ENCODE measurements at regions not wholly inside any gene's neighbourhood (a gene's known extent, or its start where the extent isn't known, plus 50 kb on each side); places are given as distances from the start of the nearest gene placed in this dataset.
"Not testable (repeated sequence)": the region's sequence is repeated elsewhere in the genome, so short reads cannot be mapped to it uniquely, and the experiment has no call there.

DNA sequence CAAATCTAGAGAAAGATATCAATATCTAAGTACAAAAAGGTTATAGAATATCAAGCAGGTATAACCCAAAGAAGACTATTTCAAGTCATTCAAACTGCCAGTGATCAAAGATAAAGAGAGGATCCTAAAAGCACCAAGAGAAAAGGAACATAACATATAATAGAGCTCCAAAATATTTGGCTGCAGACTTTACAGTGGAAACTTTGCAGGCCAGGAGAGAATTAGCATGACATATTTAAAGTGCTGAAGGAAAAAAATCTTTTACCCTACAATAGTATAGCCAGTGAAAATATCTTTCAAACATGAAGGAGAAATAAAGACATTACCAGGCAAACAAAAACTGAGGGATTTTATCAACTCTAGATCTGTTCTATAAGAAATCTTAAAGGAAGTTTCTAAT is 254.3 kb upstream of the ARHGEF26 start:
- peak; percentile 39 for DNase-seq

DNA sequence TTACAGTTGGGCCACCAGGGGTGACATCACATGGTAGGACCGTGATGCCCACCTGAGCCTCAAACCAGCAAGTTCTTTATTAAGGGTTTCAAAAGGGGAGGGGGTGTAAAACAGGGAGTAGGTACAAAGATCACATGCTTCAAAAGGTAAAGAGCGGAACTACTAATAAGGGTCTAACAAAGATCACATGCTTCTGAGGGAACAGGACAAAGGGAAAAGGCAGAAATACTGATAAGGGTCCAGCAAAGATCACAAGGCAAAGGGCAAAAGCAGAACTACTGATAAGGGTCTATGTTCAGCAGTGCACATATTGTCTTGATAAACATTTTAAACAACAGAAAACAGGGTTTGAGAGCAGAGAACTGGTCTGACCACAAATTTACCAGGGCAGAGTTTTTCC is 246.8 kb upstream of the ARHGEF26 start:
- not testable (repeated sequence) for DNase-seq

DNA sequence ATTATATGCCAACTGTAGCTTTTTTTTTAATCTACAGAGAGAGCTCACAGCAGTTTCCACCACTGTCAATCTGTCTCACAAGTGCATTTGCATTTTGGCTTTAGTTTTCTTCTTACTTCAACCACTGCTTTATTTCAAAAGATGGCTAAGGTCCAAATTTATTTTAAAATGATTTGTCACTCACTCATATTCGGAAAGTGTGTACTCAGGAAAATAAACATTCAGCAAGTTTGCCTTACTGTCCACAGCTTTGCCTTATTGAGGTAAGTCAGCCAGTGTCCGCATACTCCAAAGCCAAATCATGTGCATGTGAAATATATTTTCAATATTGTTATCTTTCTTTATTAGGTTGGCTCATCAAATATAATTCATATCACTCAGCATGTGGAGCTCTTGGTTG is 240.7 kb upstream of the ARHGEF26 start:
- no peak for DNase-seq

DNA sequence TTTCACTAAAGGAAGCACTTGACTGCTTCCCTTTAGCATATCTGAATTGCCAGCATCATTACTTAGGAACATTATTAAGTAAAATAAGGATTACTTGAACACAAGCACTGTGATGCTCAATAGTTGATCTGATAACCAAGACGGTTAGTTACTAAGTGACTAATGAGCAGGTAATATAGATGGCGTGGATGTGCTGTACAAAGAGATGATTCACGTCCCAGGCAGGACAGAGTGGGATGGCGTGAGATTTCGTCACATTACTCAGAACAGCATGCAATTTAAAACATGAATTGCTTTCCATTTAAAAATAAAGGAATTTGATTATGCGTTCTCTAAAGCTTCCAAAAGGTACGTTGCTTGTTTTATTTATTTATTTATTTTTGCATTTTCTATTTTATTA is 240.0 kb upstream of the ARHGEF26 start:
- no peak for DNase-seq

DNA sequence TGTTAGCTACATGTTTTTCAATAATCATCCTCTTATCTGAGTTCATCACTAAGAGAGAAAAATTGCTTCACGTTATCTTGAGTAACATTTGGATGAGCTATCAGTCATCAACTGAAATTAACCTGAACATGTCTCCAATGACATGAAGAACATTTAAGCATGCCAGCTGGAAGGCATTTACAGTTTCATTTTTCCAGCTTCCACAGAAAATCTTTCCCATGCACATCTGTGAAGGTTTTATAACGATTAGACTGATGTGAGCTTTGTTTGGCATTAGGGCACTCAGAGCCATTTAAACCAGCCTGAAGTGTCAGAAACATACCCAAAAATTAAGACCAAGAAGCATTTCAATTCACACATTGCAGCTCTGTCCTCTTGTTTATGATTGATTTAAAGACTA is 235.8 kb upstream of the ARHGEF26 start:
- no peak for DNase-seq

DNA sequence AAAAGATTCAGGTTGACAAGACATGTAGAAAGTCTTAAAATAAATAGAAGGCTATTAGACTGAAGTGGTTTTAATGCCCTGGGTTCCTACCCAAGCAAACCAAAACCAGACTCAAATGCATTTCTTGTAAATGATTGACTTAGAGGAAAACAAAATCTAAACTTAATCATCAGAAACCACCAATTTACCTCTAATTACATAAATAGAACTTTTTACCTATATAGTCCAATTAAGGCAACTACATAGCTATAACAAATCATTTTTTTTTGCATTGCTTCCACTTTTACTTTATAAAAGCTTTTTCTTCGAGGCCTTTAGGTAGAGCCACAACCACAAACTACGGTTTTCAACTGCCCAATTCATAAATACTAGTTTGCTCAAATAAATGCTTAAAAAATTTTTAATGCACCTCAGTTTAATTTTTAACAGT is 231.3 kb upstream of the ARHGEF26 start:
- DNase-seq = no peak

DNA sequence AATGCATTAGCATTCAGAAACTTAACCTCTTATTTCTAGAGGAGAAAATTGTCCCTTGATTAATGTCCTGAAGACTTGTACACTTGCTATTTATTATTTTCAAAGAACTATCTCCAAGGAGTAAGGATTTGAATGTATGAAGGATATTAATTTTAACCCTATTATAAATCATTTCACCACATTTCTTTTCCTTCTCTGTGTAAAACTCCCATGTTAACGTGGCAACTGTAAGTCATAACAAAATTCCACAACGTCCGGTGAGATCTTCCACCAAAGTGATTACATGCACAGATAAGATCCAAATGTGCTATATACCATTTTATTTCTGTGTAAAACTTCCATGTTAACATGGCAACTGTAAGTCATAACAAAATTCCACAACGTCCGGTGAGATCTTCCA is 229.1 kb upstream of the ARHGEF26 start:
- DNase-seq = no peak

DNA sequence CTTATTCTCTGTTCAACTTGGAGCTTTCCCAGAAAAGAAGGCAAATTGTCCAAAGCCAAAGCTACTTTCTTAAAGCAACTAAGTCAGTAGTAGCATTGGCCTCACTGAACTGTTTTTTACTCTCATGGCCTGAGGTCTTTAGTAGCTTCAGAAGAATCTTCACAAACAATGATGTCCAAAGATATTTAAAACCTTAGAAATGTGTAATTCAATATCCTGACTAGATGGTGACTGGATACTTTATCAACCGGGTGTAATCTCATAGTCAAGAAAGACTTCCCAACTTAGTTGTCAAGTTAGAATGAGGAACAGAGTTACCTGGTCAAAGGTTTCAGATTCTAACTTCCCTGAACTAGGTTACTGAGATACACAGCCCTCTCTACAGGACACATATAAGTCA is 226.3 kb upstream of the ARHGEF26 start:
- no peak for DNase-seq

DNA sequence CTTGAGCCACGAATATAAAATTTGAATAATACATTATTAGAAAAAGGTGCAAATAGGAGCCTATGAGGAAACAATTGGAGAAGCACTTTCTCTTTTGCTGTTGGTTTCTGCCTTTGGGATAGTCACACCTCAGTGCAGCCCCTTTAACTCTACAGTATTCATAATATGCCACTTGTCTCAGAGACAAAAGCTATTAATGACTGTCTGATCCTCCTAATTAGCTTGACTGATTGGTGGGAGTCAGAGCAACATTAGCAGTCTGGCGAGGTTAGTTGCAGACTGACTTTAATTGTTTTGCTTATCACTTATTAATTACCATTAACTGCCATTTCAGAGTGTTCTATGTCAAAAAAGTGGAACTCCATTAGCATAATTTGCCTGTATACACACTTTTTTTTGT is 225.0 kb upstream of the ARHGEF26 start:
- no peak for DNase-seq

DNA sequence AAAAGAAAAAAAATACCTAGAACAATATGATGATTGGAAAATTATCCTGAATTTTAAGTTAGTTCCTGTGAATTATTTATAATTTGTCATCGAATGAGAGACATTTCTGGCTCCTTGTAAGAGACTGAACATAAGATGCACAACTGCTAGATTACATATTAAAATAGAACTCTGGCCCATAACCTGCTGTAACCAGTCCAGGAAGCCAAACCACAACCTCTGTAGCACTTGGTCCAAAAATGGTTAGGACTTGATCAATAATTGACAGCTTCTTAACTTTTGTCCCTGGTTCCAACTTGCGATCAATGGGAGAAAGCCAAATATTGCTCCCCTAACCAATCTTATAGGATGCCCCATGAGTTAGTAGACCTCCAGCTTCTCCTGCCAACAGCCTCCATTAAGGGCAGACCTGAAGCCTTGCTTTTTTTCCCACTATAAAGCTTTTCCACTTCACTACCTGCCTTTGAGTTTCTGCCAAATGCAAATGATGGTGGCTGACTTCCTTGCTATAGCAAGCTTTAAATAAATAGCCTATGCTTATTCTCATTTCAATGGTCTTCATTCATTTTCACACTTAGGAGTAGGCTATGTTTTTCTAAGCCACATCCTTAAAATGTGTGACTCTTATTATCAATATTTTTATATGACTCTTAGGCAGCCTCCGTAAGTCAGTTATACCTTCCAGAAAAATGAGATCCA is 224.0 kb upstream of the ARHGEF26 start:
- DNase-seq = no peak

DNA sequence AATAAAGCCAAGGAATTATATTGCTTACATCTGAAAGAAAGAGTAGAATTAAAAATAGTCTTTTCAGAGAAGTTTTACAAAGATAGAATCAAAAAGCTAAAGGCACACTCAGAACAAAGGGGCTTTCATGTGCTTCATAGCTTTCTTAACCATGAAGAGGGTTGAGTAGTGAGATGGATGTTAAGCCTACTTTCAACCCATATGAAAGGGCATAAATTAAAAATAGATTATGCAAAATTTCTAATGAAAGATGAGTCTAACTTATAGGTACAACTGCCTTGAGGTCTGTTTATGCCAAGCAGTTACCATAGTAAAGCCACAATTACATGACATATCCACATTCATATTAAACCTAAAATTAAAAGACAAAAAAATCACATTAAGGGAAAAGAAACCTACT is 223.3 kb upstream of the ARHGEF26 start:
- no peak for DNase-seq

DNA sequence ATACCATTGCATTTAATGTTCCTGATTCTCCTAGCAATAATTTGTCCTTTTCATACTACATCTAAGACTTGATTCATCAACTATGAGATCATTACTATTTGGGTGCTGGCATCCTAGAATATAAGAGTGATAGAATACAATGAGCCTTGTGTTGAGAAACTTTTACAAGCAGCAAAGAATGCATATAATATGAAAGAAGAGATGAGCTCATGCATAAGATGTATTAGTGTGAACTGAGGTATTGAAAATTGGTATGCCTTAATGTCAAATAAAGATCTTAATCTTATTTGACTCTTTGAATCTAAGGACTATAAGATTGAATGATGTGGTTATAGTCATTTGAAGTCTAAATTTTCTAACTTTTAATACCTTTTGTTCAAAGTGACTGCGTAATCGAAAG is 220.0 kb upstream of the ARHGEF26 start:
- DNase-seq = no peak

DNA sequence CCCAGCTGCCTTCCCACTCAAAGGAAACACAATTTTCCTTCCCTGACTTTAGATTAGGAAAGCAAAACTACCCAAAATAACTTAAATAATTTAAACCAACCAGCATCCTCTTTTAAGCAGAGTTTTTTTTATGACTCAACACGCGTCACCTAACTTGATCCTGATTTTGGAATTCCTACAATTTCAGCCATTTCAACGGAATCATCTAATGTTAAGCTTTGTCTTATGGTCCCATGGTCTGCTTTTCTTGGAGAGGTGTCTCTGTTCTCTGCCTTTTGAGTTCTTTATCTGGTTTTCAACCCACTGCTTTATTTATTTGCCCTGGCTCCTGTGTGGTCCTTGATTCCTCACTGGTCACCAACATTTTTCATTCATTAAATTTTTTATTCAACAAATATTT is 219.2 kb upstream of the ARHGEF26 start:
- no peak for DNase-seq

DNA sequence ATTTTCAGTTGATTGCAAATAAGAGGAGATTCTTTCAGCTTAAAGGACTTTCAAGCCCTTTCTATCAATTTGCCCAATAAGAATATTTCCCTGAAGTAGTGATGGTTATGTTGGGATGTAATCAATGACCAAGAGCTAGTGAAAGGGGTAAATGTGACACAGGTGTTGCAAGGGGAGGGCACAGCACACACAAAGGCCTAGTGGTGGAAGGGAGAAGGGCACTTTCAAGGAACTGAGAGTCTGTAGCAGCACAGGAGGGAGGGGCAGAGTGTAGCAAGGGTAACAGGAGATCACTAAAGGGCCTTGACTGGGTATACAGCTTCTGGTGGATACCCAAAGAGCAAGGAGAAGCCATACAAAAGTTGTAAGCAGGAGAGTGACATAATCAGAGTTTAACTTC is 217.8 kb upstream of the ARHGEF26 start:
- DNase-seq = no peak

DNA sequence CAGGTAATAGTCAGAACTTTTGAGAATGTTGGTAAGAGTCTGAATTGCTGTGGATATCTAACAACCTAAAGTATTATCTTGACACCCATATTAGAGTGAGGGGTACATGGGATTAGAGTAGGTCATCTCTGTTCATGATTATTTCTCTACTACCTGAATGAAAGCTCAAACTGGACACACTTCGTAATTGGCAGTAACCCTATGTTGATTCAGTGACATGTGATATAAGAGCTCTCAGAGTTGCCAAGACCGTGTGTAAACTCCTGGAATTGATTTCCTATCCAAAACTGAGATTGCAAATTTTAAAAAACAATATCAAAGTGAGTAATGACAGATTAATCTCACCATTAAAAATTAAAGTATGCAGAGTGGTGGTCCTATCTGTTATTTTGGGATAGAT is 214.8 kb upstream of the ARHGEF26 start:
- DNase-seq = no peak

DNA sequence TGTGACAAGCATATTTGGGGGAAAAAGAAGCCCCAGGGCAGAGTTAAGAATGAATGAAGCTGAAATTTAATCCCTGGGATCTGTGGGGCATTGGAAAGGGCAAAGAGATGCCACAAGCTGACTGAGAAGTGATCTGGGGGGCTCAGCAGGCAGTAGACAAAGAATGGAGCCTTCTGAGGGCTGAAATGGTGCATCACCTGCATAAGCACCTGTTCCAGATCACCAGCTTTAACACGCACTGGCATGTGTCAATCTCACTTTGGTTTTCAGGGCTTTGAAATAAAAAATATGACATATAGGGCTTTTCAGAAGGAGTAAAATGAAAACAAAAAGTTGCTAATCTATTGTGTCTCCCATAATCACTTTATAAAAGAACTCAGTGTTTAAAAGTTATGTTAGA is 210.8 kb upstream of the ARHGEF26 start:
- no peak for DNase-seq

DNA sequence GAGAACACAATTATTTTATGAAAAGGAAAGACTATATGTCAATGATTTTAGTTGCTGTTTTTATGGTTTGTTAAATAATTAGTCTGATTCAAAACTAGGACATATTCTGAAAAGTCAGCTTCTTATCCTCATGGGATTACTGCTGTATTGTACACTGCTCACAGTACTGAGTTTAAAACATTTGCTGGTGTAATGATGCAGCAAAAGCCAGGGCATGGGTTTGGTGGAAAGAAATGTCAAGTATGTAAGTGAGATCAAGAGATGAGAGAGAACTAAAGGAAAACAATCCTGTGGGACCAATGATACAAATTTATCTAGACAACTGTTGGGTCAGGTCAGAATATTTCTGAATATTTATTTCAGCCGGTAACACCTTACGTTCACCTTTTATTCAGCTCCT is 210.1 kb upstream of the ARHGEF26 start:
- no peak for DNase-seq

DNA sequence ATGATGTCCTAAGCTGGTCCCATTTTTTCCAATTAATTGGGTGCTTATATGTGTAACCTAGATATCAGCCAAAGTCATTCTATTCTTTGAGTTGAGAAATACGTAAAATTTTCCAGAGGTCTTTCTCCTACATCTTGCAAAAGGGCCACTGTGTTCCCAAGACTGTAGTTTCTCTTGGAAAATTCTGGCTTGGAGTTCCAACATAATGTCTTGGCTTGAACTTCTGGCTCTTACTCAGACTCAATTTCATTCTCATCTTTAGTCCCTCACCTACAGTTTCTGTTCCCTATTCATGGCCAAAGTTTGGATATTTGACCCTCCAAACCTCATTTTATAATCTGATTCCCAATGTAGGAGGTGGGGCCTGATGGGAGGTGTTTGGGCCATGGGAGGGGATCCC is 201.4 kb upstream of the ARHGEF26 start:
- DNase-seq = no peak

DNA sequence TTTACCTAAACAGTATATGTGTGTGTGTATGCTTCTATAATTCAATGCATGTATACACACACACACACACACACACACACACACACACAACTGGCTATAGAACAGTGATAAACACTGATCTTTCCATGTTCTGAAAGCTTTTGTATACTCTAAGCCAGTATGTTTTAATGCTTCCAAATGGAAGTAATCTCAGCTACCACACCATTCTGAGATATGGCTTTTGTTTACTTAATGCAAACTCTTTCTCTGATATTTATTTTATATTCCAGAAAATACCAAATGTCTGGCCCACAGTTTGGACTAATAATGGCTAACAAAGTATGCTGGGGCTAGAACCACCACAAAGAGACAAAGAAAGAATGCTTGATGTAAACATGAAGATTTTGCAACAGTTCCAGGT is 199.4 kb upstream of the ARHGEF26 start:
- no peak for DNase-seq

DNA sequence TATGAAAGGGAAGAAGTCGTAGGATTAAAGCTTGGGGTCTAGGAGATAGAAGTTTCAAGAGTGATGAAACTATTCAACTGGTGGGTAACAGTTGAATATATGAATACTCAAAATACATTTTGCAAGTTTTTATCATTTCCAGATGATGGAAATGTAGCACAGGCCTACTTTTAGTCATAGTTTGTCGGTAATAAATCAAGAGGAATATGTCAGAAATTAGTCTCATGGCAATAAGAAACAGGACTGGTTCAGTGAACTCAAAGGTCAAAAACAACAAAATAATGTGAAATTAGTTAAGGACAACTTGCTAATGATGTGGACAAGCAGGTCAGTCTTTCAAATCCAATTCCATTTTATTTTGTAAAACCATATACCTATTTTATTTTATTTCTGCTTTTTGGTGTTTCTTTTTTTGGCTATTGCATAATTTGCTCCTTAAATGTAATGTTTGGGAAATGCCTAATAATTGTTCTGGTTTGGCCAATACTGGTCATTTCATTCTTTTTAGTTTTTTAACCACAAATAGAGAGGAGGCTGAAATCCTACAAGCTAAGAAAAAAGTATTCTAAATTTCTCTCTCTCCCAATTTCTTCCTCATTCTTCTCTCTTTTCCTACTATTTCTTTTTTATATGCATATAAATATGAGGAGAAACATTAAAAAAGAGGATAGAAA is 195.2 kb upstream of the ARHGEF26 start:
- no peak for DNase-seq

DNA sequence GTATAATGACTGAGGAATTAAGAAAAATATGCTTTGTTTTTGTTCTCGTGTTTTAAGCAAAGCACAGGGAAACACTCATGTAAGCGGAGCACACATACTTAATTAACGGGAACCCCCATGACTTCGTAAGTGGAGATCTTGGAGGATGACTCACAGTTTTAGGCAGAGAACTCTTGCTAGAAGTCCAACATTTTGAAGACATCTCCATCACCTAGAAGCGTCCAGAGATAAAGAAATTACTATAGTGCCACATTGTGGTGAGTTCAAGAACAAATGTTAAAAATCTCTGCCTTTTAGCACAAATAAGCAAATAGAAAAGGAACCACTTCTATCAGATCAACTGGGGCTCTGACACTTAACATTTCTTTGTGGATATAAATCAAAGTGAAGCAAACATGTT is 194.1 kb upstream of the ARHGEF26 start:
- DNase-seq = no peak

DNA sequence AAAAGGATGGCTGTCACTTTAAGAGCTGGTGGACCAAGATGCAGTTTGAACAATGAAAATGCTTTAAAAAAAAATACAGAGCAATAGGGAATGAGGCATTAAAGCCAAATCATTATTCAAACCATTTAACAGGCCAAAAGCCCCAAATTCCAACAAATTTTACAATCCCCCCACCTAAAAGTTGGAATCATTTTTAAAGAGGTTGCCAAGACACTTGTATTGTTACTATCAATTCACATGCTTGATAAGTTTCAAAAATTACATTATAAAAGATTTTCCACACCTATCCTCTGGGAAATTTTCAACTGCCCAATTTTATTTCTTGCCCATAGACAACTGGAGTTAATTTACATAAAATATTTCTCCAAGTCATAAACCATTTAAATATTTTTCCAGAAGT is 192.3 kb upstream of the ARHGEF26 start:
- DNase-seq = no peak

DNA sequence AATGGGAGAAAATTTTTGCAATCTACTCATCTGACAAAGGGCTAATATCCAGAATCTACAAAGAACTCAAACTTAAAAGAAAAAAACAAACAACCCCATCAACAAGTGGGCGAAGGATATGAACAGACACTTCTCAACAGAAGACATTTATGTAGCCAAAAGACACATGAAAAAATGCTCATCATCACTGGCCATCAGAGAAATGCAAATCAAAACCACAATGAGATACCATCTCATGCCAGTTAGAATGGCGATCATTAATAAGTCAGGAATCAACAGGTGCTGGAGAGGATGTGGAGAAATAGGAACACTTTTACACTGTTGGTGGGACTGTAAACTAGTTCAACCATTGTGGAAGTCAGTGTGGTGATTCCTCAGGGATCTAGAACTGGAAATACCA is 187.7 kb upstream of the ARHGEF26 start:
- DNase-seq = not testable (repeated sequence)

DNA sequence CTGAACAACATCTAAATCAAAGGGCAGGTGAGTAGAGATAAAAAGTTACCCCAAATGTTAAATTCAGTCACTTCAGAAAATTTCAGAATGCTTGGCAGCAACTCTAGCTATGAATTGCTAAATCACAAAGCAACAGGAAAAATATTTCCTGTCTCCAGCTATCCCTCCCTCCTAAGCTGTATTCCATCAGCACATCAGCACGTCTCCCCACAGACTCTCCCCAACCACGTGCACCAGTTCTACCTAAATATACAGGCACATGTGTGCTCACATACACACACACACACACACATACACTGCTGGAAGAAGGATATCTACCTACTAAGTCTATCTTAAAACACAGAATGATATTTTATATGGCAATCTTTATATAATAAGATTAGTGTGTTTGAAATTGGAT is 177.1 kb upstream of the ARHGEF26 start:
- DNase-seq = no peak

DNA sequence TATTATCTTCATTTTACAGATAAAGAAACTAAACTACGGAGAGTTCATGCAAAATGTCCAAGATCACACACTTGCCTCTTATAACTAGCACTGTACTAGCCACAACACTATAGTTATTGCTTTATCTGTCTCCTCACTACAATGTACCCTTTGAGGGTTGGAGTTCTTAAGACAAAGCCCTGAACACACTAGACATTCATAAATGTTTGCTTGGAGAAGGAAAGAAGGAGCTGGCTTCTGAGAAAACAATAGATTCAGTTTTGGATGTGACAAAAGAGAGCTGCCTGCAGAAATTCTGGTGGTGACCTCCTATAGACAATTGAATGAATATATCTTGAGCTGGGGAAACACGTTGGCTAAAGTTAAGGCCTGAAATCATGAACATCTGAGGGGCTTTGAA is 169.9 kb upstream of the ARHGEF26 start:
- DNase-seq = no peak

Measured in femur (tissue), 1 donor.